ENCODE measurements at regions not wholly inside any gene's neighbourhood (a gene's known extent, or its start where the extent isn't known, plus 50 kb on each side); places are given as distances from the start of the nearest gene placed in this dataset.
"Not testable (repeated sequence)": the region's sequence is repeated elsewhere in the genome, so short reads cannot be mapped to it uniquely, and the experiment has no call there.

GRCh38 chr6:141394125-141394536, 738.6 kb upstream of the GJE1 start:
- no peak for DNase-seq
- no peak overlapping the region for H3K4me3 ChIP-seq
- TF ChIP-seq POLR2A (IDR thresholded peaks at IDR 0.05): no peak
- no peak for TF ChIP-seq CTCF (IDR thresholded peaks at IDR 0.05)
- no peak overlapping the region for H3K27ac ChIP-seq
- H3K9me3 ChIP-seq: no peaks in the 10 kb centered on the region
- H3K4me1 ChIP-seq: no peaks in the 10 kb centered on the region
- H3K36me3 ChIP-seq: no peaks in the 10 kb centered on the region
- H3K27me3 ChIP-seq: no peaks in the 10 kb centered on the region

- no peak overlapping the region for H3K27ac ChIP-seq
- H3K4me1 ChIP-seq: no peaks in the 10 kb centered on the region
- no peaks in the 10 kb centered on the region for H3K27me3 ChIP-seq
- H3K9me3 ChIP-seq: no peaks in the 10 kb centered on the region
- H3K4me3 ChIP-seq: no peak overlapping the region
- TF ChIP-seq POLR2A (IDR thresholded peaks at IDR 0.05) (no peak), CTCF (IDR thresholded peaks at IDR 0.05) (no peak)
- DNase-seq: no peak
- H3K36me3 ChIP-seq: no peaks in the 10 kb centered on the region
Observed at GRCh38 chr6:141393405-141394124, 739.2 kb upstream of the GJE1 start.

- H3K27ac ChIP-seq, H3K4me3 ChIP-seq, H3K4me1 ChIP-seq, H3K27me3 ChIP-seq, DNase-seq, H3K36me3 ChIP-seq, H3K9me3 ChIP-seq: not testable (repeated sequence)
Observed at GRCh38 chr6:141391135-141391534, 741.6 kb upstream of the GJE1 start.

GRCh38 chr6:141388666-141389065, 744.1 kb upstream of the GJE1 start:
- Histone ChIP-seq H3K4me3 (no peak overlapping the region), H3K4me1 (no peaks in the 10 kb centered on the region), H3K27ac (no peak overlapping the region), H3K9me3 (no peaks in the 10 kb centered on the region), H3K27me3 (no peaks in the 10 kb centered on the region), H3K36me3 (no peaks in the 10 kb centered on the region)
- no peak for DNase-seq
- TF ChIP-seq POLR2A (IDR thresholded peaks at IDR 0.05) (no peak), CTCF (IDR thresholded peaks at IDR 0.05) (no peak)

- no peak for TF ChIP-seq CTCF (IDR thresholded peaks at IDR 0.05)
- no peak for TF ChIP-seq POLR2A (IDR thresholded peaks at IDR 0.05)
- no peaks in the 10 kb centered on the region for H3K4me1 ChIP-seq
- no peak for DNase-seq
- H3K36me3 ChIP-seq: no peaks in the 10 kb centered on the region
- no peaks in the 10 kb centered on the region for H3K9me3 ChIP-seq
- no peak overlapping the region for H3K4me3 ChIP-seq
- no peak overlapping the region for H3K27ac ChIP-seq
- H3K27me3 ChIP-seq: no peaks in the 10 kb centered on the region
Observed at GRCh38 chr6:141370438-141370837, 762.3 kb upstream of the GJE1 start.

GRCh38 chr6:141366796-141367195, 765.9 kb upstream of the GJE1 start:
- H3K4me3 ChIP-seq, DNase-seq, H3K9me3 ChIP-seq, H3K27me3 ChIP-seq, H3K4me1 ChIP-seq, H3K36me3 ChIP-seq, H3K27ac ChIP-seq: not testable (repeated sequence)

- TF ChIP-seq POLR2A (IDR thresholded peaks at IDR 0.05) (no peak), CTCF (IDR thresholded peaks at IDR 0.05) (no peak)
- no peaks in the 10 kb centered on the region for H3K4me1 ChIP-seq
- no peaks in the 10 kb centered on the region for H3K9me3 ChIP-seq
- DNase-seq: no peak
- no peak overlapping the region for H3K27ac ChIP-seq
- H3K36me3 ChIP-seq: no peaks in the 10 kb centered on the region
- H3K27me3 ChIP-seq: no peaks in the 10 kb centered on the region
- H3K4me3 ChIP-seq: no peak overlapping the region
Observed at GRCh38 chr6:141364694-141365093, 768.0 kb upstream of the GJE1 start.

All from Peyer's patch (tissue), 4 donors.